ENCODE measurements at regions not wholly inside any gene's neighbourhood (a gene's known extent, or its start where the extent isn't known, plus 50 kb on each side); places are given as distances from the start of the nearest gene placed in this dataset.

- TF ChIP-seq, protein P1, sequence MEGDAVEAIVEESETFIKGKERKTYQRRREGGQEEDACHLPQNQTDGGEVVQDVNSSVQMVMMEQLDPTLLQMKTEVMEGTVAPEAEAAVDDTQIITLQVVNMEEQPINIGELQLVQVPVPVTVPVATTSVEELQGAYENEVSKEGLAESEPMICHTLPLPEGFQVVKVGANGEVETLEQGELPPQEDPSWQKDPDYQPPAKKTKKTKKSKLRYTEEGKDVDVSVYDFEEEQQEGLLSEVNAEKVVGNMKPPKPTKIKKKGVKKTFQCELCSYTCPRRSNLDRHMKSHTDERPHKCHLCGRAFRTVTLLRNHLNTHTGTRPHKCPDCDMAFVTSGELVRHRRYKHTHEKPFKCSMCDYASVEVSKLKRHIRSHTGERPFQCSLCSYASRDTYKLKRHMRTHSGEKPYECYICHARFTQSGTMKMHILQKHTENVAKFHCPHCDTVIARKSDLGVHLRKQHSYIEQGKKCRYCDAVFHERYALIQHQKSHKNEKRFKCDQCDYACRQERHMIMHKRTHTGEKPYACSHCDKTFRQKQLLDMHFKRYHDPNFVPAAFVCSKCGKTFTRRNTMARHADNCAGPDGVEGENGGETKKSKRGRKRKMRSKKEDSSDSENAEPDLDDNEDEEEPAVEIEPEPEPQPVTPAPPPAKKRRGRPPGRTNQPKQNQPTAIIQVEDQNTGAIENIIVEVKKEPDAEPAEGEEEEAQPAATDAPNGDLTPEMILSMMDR (IDR thresholded peaks at IDR 0.05): no peak
- TF ChIP-seq ZFX (IDR thresholded peaks at IDR 0.05; ENCODE audit: borderline replicate concordance): no peak
Measured at GRCh38 chr12:58272461-58272860, 331.1 kb downstream of the ATP23 start.
